ENCODE measurements at regions not wholly inside any gene's neighbourhood (a gene's known extent, or its start where the extent isn't known, plus 50 kb on each side); places are given as distances from the start of the nearest gene placed in this dataset.
"Not testable (repeated sequence)": the region's sequence is repeated elsewhere in the genome, so short reads cannot be mapped to it uniquely, and the experiment has no call there.

- POLR2A ChIA-PET; H3K27ac Mint-ChIP-seq; H3K27ac ChIP-seq (ENCODE audit: low read depth, low read length); H3K36me3 ChIP-seq (ENCODE audit: insufficient read depth, low read length); H3K4me3 ChIP-seq (ENCODE audit: low read length); DNase-seq; H3K9me3 Mint-ChIP-seq; H3K27me3 Mint-ChIP-seq; CTCF ChIA-PET; H3K27me3 ChIP-seq (ENCODE audit: insufficient read depth, low read length, poor library complexity, severe bottlenecking); H3K9me3 ChIP-seq (ENCODE audit: low read length); H3K36me3 Mint-ChIP-seq; H3K4me3 Mint-ChIP-seq; H3K4me1 ChIP-seq (ENCODE audit: insufficient read depth, low read length); H3K4me1 Mint-ChIP-seq: not testable (repeated sequence)
Measured at GRCh38 chr1:223025190-223025734, 117.8 kb downstream of the TLR5 start.

- H3K27ac Mint-ChIP-seq; POLR2A ChIA-PET; H3K4me1 ChIP-seq (ENCODE audit: insufficient read depth, low read length); H3K27me3 Mint-ChIP-seq; H3K4me3 Mint-ChIP-seq; H3K4me1 Mint-ChIP-seq; DNase-seq; CTCF ChIA-PET; H3K9me3 ChIP-seq (ENCODE audit: low read length); H3K9me3 Mint-ChIP-seq; H3K36me3 Mint-ChIP-seq; H3K27me3 ChIP-seq (ENCODE audit: insufficient read depth, low read length, poor library complexity, severe bottlenecking); H3K27ac ChIP-seq (ENCODE audit: low read depth, low read length); H3K36me3 ChIP-seq (ENCODE audit: insufficient read depth, low read length); H3K4me3 ChIP-seq (ENCODE audit: low read length): not testable (repeated sequence)
Measured at GRCh38 chr1:223026639-223027038, 116.4 kb downstream of the TLR5 start.

GRCh38 chr1:223029985-223030769 lies 112.9 kb downstream of the TLR5 start:
- H3K4me3 Mint-ChIP-seq: no peak overlapping the region
- Histone ChIP-seq H3K36me3 (ENCODE audit: insufficient read depth, low read length) (no peaks in the 10 kb centered on the region), H3K4me3 (ENCODE audit: low read length) (no peak overlapping the region), H3K9me3 (ENCODE audit: low read length) (no peaks in the 10 kb centered on the region), H3K27me3 (ENCODE audit: insufficient read depth, low read length, poor library complexity, severe bottlenecking) (no peaks in the 10 kb centered on the region), H3K4me1 (ENCODE audit: insufficient read depth, low read length) (no peaks in the 10 kb centered on the region), H3K27ac (ENCODE audit: low read depth, low read length) (no peak overlapping the region)
- DNase-seq: no peak
- no peaks in the 10 kb centered on the region for H3K9me3 Mint-ChIP-seq
- peaks cover 0 to 1% of the 10 kb centered on the region in 2 donors for H3K27me3 Mint-ChIP-seq
- H3K27ac Mint-ChIP-seq: no peak overlapping the region
- ChIA-PET POLR2A (no interaction called here), CTCF (no interaction called here)
- H3K4me1 Mint-ChIP-seq: no peaks in the 10 kb centered on the region
- no peaks in the 10 kb centered on the region for H3K36me3 Mint-ChIP-seq

- Histone ChIP-seq H3K27ac (ENCODE audit: low read depth, low read length) (no peak overlapping the region), H3K4me1 (ENCODE audit: insufficient read depth, low read length) (no peaks in the 10 kb centered on the region), H3K36me3 (ENCODE audit: insufficient read depth, low read length) (no peaks in the 10 kb centered on the region), H3K9me3 (ENCODE audit: low read length) (no peaks in the 10 kb centered on the region), H3K4me3 (ENCODE audit: low read length) (no peak overlapping the region), H3K27me3 (ENCODE audit: insufficient read depth, low read length, poor library complexity, severe bottlenecking) (no peaks in the 10 kb centered on the region)
- DNase-seq: no peak
- Mint-ChIP-seq H3K27me3 (peaks cover under 1 to 4% of the 10 kb centered on the region in 2 donors), H3K9me3 (no peaks in the 10 kb centered on the region), H3K4me1 (no peaks in the 10 kb centered on the region), H3K27ac (no peak overlapping the region), H3K4me3 (no peak overlapping the region), H3K36me3 (no peaks in the 10 kb centered on the region)
- ChIA-PET CTCF (no interaction called here), POLR2A (no interaction called here)
Measured at GRCh38 chr1:223030871-223031400, 112.1 kb downstream of the TLR5 start.

- ChIA-PET POLR2A (no interaction called here), CTCF (no interaction called here)
- Histone ChIP-seq H3K4me1 (ENCODE audit: insufficient read depth, low read length) (no peaks in the 10 kb centered on the region), H3K36me3 (ENCODE audit: insufficient read depth, low read length) (no peaks in the 10 kb centered on the region), H3K4me3 (ENCODE audit: low read length) (no peak overlapping the region), H3K27ac (ENCODE audit: low read depth, low read length) (no peak overlapping the region), H3K27me3 (ENCODE audit: insufficient read depth, low read length, poor library complexity, severe bottlenecking) (no peaks in the 10 kb centered on the region), H3K9me3 (ENCODE audit: low read length) (no peaks in the 10 kb centered on the region)
- Mint-ChIP-seq H3K27ac (peak overlapping the region in 1 of 8 donors; percentile 51), H3K4me3 (no peak overlapping the region), H3K4me1 (no peaks in the 10 kb centered on the region), H3K27me3 (peaks cover 5 to 6% of the 10 kb centered on the region in 2 donors), H3K9me3 (no peaks in the 10 kb centered on the region), H3K36me3 (no peaks in the 10 kb centered on the region)
- no peak for DNase-seq
Measured at GRCh38 chr1:223031733-223032601, 111.1 kb downstream of the TLR5 start.

- H3K4me1 Mint-ChIP-seq: no peaks in the 10 kb centered on the region
- peaks cover 5 to 15% of the 10 kb centered on the region in 2 donors for H3K27me3 Mint-ChIP-seq
- DNase-seq: no peak
- ChIA-PET POLR2A (no interaction called here), CTCF (no interaction called here)
- no peaks in the 10 kb centered on the region for H3K9me3 Mint-ChIP-seq
- H3K36me3 Mint-ChIP-seq: no peaks in the 10 kb centered on the region
- H3K4me3 Mint-ChIP-seq: no peak overlapping the region
- no peaks in the 10 kb centered on the region for H3K36me3 ChIP-seq (ENCODE audit: insufficient read depth, low read length)
- no peaks in the 10 kb centered on the region for H3K4me1 ChIP-seq (ENCODE audit: insufficient read depth, low read length)
- H3K4me3 ChIP-seq (ENCODE audit: low read length): no peak overlapping the region
- H3K9me3 ChIP-seq (ENCODE audit: low read length): no peaks in the 10 kb centered on the region
- no peak overlapping the region for H3K27ac ChIP-seq (ENCODE audit: low read depth, low read length)
- no peak overlapping the region for H3K27ac Mint-ChIP-seq
- no peaks in the 10 kb centered on the region for H3K27me3 ChIP-seq (ENCODE audit: insufficient read depth, low read length, poor library complexity, severe bottlenecking)
Measured at GRCh38 chr1:223033658-223034057, 109.4 kb downstream of the TLR5 start.

GRCh38 chr1:223034270-223034798 lies 108.7 kb downstream of the TLR5 start:
- Histone ChIP-seq H3K4me1 (ENCODE audit: insufficient read depth, low read length) (no peaks in the 10 kb centered on the region), H3K9me3 (ENCODE audit: low read length) (no peaks in the 10 kb centered on the region), H3K36me3 (ENCODE audit: insufficient read depth, low read length) (no peaks in the 10 kb centered on the region), H3K27me3 (ENCODE audit: insufficient read depth, low read length, poor library complexity, severe bottlenecking) (no peaks in the 10 kb centered on the region), H3K4me3 (ENCODE audit: low read length) (no peak overlapping the region), H3K27ac (ENCODE audit: low read depth, low read length) (no peak overlapping the region)
- no peak for DNase-seq
- no peaks in the 10 kb centered on the region for H3K36me3 Mint-ChIP-seq
- H3K27me3 Mint-ChIP-seq: peaks cover 5 to 19% of the 10 kb centered on the region in 2 donors
- no peak overlapping the region for H3K27ac Mint-ChIP-seq
- no peaks in the 10 kb centered on the region for H3K9me3 Mint-ChIP-seq
- H3K4me3 Mint-ChIP-seq: no peak overlapping the region
- ChIA-PET CTCF (no interaction called here), POLR2A (no interaction called here)
- no peaks in the 10 kb centered on the region for H3K4me1 Mint-ChIP-seq
